ENCODE measurements at regions not wholly inside any gene's neighbourhood (a gene's known extent, or its start where the extent isn't known, plus 50 kb on each side); places are given as distances from the start of the nearest gene placed in this dataset.

DNA sequence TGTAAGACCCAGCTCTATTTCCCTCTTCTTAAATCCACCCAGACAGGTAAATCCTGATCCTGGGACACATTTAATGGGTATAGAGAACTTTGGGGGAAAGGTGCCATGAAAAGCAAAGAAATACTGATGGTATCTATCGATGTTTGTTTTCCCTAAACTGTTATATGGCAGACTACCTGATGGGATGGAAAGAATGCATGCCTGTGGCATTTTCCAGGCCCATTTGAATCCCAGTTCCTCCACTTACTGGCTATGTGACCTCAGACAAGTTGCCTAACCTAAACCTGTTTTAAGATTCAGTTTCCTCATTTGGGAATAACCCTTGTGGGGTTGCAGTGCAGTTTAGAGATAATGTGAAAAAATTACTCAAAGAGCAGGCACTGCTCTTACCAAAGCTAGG lies 404.5 kb downstream of the FUT8 start:
- no peak for TF ChIP-seq POLR2A (IDR thresholded peaks at IDR 0.05; ENCODE audit: low read depth, low read length)
- TF ChIP-seq SPI1 (IDR thresholded peaks at IDR 0.05; ENCODE audit: low read depth, low read length): no peak
- TF ChIP-seq TAF1 (IDR thresholded peaks at IDR 0.05; ENCODE audit: low read depth, low read length): no peak
- TF ChIP-seq PAX5 (IDR thresholded peaks at IDR 0.05; ENCODE audit: insufficient read depth, low read length, severe bottlenecking): no peak
- no peak for TF ChIP-seq POLR2AphosphoS5 (IDR thresholded peaks at IDR 0.05; ENCODE audit: low read depth, low read length)
- no peak for TF ChIP-seq POU2F2 (IDR thresholded peaks at IDR 0.05; ENCODE audit: low read depth, low read length)

Measured in GM12891 (cell line).